SH-SY5Y (cell line): ENCODE measurements at regions not wholly inside any gene's neighbourhood (a gene's known extent, or its start where the extent isn't known, plus 50 kb on each side); places are given as distances from the start of the nearest gene placed in this dataset.

Source experiments
- GATA2 ChIP-seq: IDR thresholded peaks from 2 replicates; pipeline ENCODE4 v1.6.1; 2011; ENCODE audit warnings: mild to moderate bottlenecking, low read depth, low read length
- GATA3 ChIP-seq: IDR thresholded peaks from 2 replicates; pipeline ENCODE4 v1.6.1; 2011; ENCODE audit warnings: low read depth, mild to moderate bottlenecking, low read length, moderate library complexity

DNA sequence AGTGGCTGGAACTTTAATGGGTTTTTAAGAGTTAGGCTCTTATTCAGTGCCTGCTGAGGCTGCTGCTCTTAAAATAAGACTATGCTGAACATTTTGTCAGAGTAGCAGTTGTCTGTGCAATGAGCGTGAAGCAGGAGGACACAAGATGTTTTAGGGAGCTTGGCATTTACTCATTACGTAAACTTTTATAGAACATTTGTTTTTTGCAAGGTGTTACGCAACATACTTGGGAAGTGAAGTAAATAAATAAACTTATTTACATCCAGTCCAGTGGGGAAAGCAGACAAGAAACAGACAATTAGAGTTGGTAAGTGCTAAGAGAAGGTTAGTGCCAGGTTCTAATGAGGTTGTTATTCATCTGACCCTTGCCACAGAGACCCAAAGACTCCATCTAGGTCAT, 226.0 kb downstream of the HINT1 start:
- TF ChIP-seq GATA2 (no peak), GATA3 (no peak)

GRCh38 chr5:130937046-130937445, 228.0 kb downstream of the HINT1 start:
- TF ChIP-seq GATA3 (no peak), GATA2 (no peak)

- TF ChIP-seq GATA3 (no peak), GATA2 (no peak)
Observed at GRCh38 chr5:130923543-130924124, 241.4 kb downstream of the HINT1 start.

GRCh38 chr5:130912088-130912487, 253.0 kb downstream of the HINT1 start:
- TF ChIP-seq GATA2 (no peak), GATA3 (no peak)

- TF ChIP-seq GATA3 (no peak), GATA2 (no peak)
Observed at GRCh38 chr5:130908186-130908585, 256.9 kb downstream of the HINT1 start.

DNA sequence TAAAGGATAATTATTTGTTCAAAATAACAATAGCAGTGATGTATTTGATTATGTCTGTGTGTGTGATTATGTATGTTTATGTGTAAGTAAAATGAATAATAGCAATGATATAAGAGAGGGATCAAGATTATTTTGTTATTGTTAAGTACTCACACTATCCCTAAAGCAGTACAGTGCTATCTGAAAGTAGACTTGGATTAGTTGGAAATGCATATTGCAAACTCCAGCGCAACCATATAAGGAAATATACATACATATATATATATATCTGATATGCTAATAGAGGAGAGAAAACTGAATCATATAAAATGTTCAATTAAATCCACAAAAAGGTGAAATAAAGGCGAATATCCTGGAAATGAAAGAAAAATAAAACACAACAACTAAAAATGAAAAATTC, 268.4 kb downstream of the HINT1 start:
- TF ChIP-seq GATA3 (no peak), GATA2 (no peak)

DNA sequence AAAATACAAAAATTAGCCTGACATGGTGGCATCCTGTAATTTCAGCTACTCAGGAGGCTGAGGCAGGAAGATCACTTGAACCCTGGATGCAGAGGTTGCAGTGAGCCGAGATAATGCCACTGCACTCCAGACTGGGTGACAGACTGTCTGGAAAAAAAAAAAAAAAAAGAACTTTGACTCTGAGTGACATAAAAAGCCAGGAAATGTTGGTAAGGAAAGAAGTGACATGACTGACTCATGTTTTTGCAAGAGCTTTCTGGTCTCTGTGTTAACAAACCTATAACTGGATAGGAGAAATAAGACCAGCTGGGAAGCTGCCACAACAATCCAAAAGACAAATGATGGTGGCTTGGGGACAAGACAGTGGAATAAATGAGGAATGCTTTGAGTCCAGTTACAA, 272.1 kb downstream of the HINT1 start:
- no peak for TF ChIP-seq GATA2
- TF ChIP-seq GATA3 = no peak

GRCh38 chr5:130890610-130891009, 274.4 kb downstream of the HINT1 start:
- no peak for TF ChIP-seq GATA2
- no peak for TF ChIP-seq GATA3

DNA sequence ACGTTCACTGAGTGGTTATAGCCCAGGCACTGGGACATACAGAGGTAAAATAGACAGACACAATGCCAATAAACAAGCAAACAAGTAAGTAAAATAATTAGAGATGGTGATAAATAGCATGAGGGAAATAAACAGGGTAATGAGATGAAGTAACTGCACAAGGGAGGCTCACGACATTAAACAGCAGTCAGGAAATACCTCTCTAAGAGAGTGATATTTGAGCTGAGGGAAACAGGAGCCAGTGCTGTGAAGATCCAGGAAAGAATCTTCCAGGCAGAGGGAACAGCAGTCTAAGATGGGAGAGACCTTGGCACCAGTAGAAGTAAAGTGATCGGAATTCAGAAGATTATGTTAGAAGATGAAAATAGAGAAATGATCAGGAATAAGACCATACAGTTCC, 279.4 kb downstream of the HINT1 start:
- TF ChIP-seq GATA3 = no peak
- no peak for TF ChIP-seq GATA2

DNA sequence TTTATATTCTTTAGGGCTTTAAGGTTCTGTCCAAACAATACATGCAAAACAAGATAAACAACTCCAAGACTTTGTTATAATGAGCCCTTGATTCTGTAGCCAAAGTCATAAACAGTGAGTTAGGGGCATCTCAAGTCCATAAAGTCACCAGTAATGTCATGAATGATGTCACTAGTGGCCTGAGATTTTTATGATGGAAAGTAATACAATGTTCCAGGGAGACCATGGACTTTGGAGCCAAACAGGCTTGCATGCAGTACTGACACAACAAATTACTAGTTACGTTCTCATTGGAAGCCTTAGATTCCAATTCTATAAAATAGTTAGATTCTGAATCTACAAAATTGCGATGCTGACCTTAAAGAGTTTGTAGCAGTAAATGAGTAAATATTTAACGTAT, 280.0 kb downstream of the HINT1 start:
- no peak for TF ChIP-seq GATA2
- no peak for TF ChIP-seq GATA3

DNA sequence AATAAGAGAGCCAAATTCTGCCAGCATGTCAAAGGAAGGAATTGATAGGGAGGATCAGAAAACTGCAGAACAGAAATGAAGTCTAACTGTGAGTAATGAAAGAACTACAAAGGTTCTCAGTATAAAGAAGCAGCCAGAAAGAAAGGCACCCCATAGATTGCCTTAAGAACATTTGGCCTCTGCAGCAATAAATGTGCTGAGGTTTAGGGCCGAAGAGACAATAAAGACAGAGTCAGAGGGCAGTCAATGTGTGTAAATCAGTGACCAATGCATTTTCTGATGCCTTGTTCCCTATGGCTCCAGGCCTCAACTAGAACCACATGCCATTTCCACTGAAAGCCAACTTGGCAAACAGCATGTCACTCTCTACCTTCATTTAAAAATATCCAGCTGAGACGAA, 281.0 kb downstream of the HINT1 start:
- TF ChIP-seq GATA3 = no peak
- TF ChIP-seq GATA2 = no peak

DNA sequence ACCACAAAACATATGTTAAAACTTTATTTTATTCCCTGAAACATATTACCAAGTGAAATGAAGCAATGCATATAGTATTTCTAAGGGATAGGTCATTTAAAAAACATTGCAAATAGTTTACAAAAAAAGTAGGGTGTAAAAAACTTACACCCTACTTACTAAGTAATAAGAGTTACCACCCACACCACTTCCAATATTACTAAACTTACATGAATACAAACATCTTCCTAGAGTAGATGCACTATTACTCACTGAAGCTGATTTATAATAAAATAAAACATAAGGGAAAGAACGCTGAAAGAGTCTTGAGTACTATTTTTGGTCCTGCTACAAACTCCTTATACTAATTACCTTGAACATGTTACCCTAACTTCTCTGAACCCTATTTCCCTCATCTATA, 289.4 kb downstream of the HINT1 start:
- TF ChIP-seq GATA3 (no peak), GATA2 (no peak)

GRCh38 chr5:130874861-130875417, 290.1 kb downstream of the HINT1 start:
- TF ChIP-seq GATA2 (no peak), GATA3 (no peak)

DNA sequence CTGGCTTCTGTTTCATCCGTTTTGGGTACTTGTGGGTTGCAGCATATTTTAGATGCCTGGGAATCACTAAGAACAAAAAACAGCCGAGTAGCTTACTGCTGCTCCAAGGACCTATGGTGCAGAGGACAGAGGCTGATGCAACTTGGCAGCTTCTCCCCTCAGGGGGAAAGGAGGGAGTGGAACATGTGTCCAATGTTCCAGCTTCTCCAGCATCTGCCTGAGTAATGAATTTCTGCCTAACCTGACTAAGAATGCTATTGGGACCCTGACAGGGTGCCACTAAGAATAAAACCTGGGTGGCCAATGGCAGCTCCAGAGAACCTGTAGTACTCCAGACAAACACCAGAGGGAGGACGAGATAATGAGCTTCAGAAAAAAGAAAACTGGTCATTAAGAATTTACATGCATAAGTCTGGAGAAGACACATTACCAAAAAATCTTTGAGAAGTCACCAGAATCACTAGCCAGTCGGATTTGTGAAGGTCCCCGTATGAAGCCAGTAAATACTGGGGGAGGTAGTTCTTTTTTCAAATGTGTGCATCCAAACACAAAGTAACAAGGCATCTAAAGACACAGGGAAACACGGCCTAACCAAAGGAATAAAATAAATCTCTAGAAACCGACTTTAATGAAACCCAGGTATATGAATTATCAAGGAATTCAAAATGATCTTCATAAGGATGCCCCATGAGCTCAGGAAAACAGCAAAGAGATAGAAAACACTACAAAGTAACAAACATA, 293.5 kb downstream of the HINT1 start:
- TF ChIP-seq GATA2 (no peak), GATA3 (no peak)

GRCh38 chr5:130870691-130871090, 294.4 kb downstream of the HINT1 start:
- TF ChIP-seq GATA2 (no peak), GATA3 (no peak)
